GM12878 (cell line): ENCODE measurements at regions not wholly inside any gene's neighbourhood (a gene's known extent, or its start where the extent isn't known, plus 50 kb on each side); places are given as distances from the start of the nearest gene placed in this dataset.

Experiments
- CBX5 ChIP-seq: sonication (generic); IDR thresholded peaks from 2 replicates; pipeline ENCODE4 v1.6.1; 2016; ENCODE audit warnings: low read depth, moderate library complexity, mild to moderate bottlenecking, inconsistent platforms
- CTCF ChIP-seq, 3 experiments: IDR thresholded peaks in 2 of 3; conservative IDR thresholded peaks in 1 of 3; 2 replicates each; pipeline ENCODE4 v1.5.1; 2011; ENCODE audit warnings: low read depth in 3 of 3, low read length in 3 of 3, mild to moderate bottlenecking in 3 of 3, control low read depth in 2 of 3, moderate library complexity in 2 of 3, inconsistent platforms in 1 of 3, mixed read lengths in 1 of 3; ENCODE audit not compliant: control insufficient read depth in 2 of 3, insufficient read depth in 1 of 3; ENCODE audit errors: extremely low read depth in 1 of 3
- EP300 ChIP-seq, 2 experiments: fragments of 150-350 bp in 1 of 2; IDR thresholded peaks; 2 replicates each; pipeline ENCODE4 v1.6.1; 2011 to 2012; ENCODE audit warnings: low read depth in 2 of 2, low read length in 2 of 2, borderline replicate concordance in 1 of 2, improper control_type of control experiment in 1 of 2, inconsistent platforms in 1 of 2; ENCODE audit not compliant: control insufficient read depth in 1 of 2
- FOXM1 ChIP-seq: IDR thresholded peaks from 2 replicates; pipeline ENCODE4 v1.6.1; 2012; ENCODE audit warnings: low read depth, mild to moderate bottlenecking, inconsistent platforms, low read length, moderate library complexity
- GABPA ChIP-seq: IDR thresholded peaks from 2 replicates; pipeline ENCODE4 v1.6.1; 2014; ENCODE audit warnings: antibody characterized with exemption, low read depth, mild to moderate bottlenecking, inconsistent platforms
- HDAC6 ChIP-seq: fragments of 200-600 bp; sonication (generic); IDR thresholded peaks from one replicate; pipeline ENCODE4 v1.8.0; 2017; ENCODE audit warnings: antibody characterized with exemption; ENCODE audit not compliant: unreplicated experiment
- KDM1A ChIP-seq: fragments of 200-600 bp; sonication (generic); IDR thresholded peaks from 2 replicates; pipeline ENCODE4 v1.6.1; 2016; ENCODE audit warnings: borderline replicate concordance
- MAX ChIP-seq: IDR thresholded peaks from 2 replicates; pipeline ENCODE4 v1.6.1; 2012; ENCODE audit warnings: low read depth, low read length, improper control_type of control experiment
- MTA2 ChIP-seq: fragments of 450-650 bp; IDR thresholded peaks from 2 replicates; pipeline ENCODE4 v1.6.1; 2016; ENCODE audit warnings: low read depth, mild to moderate bottlenecking, moderate library complexity
- NR2C2 ChIP-seq: IDR thresholded peaks from 2 replicates; pipeline ENCODE4 v1.6.1; 2011; ENCODE audit warnings: borderline replicate concordance, low read depth; ENCODE audit not compliant: control insufficient read depth, insufficient read length
- POLR2AphosphoS2 ChIP-seq: IDR thresholded peaks from 2 replicates; pipeline ENCODE4 v1.6.1; 2011; ENCODE audit warnings: low read depth, mild to moderate bottlenecking, low read length, improper control_type of control experiment, moderate library complexity
- TF ChIP-seq, protein P1 (sequence below): IDR thresholded peaks from 2 replicates; pipeline ENCODE4 v1.6.1; 2012; ENCODE audit warnings: mild to moderate bottlenecking, low read depth, low read length
- TF ChIP-seq, protein P2 (sequence below): fragments of 450-650 bp; formaldehyde crosslinking; IDR thresholded peaks from 2 replicates; pipeline ENCODE4 v1.5.0; 2022; ENCODE audit warnings: mild to moderate bottlenecking, missing genetic modification characterization

GRCh38 chr16:22754577-22754976 is 59.4 kb upstream of the HS3ST2 start:
- TF ChIP-seq EP300 (IDR thresholded peaks at IDR 0.05; ENCODE audit: borderline replicate concordance in 1 of 2, control insufficient read depth in 1 of 2, low read depth in 2 of 2, low read length in 2 of 2) (no peak), CTCF (IDR thresholded peaks at IDR 0.05 in 2 of 3, conservative IDR thresholded peaks at IDR 0.05 in 1 of 3; ENCODE audit: control insufficient read depth in 2 of 3, extremely low read depth in 1 of 3, insufficient read depth in 1 of 3, low read depth in 3 of 3, low read length in 3 of 3) (no peak), GABPA (no peak), CBX5 (no peak), HDAC6 (no peak), NR2C2 (no peak), KDM1A (no peak), MAX (no peak), MTA2 (no peak), POLR2AphosphoS2 (no peak), FOXM1 (no peak)
- TF ChIP-seq, protein P1, sequence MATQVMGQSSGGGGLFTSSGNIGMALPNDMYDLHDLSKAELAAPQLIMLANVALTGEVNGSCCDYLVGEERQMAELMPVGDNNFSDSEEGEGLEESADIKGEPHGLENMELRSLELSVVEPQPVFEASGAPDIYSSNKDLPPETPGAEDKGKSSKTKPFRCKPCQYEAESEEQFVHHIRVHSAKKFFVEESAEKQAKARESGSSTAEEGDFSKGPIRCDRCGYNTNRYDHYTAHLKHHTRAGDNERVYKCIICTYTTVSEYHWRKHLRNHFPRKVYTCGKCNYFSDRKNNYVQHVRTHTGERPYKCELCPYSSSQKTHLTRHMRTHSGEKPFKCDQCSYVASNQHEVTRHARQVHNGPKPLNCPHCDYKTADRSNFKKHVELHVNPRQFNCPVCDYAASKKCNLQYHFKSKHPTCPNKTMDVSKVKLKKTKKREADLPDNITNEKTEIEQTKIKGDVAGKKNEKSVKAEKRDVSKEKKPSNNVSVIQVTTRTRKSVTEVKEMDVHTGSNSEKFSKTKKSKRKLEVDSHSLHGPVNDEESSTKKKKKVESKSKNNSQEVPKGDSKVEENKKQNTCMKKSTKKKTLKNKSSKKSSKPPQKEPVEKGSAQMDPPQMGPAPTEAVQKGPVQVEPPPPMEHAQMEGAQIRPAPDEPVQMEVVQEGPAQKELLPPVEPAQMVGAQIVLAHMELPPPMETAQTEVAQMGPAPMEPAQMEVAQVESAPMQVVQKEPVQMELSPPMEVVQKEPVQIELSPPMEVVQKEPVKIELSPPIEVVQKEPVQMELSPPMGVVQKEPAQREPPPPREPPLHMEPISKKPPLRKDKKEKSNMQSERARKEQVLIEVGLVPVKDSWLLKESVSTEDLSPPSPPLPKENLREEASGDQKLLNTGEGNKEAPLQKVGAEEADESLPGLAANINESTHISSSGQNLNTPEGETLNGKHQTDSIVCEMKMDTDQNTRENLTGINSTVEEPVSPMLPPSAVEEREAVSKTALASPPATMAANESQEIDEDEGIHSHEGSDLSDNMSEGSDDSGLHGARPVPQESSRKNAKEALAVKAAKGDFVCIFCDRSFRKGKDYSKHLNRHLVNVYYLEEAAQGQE = no peak
- TF ChIP-seq, protein P2, sequence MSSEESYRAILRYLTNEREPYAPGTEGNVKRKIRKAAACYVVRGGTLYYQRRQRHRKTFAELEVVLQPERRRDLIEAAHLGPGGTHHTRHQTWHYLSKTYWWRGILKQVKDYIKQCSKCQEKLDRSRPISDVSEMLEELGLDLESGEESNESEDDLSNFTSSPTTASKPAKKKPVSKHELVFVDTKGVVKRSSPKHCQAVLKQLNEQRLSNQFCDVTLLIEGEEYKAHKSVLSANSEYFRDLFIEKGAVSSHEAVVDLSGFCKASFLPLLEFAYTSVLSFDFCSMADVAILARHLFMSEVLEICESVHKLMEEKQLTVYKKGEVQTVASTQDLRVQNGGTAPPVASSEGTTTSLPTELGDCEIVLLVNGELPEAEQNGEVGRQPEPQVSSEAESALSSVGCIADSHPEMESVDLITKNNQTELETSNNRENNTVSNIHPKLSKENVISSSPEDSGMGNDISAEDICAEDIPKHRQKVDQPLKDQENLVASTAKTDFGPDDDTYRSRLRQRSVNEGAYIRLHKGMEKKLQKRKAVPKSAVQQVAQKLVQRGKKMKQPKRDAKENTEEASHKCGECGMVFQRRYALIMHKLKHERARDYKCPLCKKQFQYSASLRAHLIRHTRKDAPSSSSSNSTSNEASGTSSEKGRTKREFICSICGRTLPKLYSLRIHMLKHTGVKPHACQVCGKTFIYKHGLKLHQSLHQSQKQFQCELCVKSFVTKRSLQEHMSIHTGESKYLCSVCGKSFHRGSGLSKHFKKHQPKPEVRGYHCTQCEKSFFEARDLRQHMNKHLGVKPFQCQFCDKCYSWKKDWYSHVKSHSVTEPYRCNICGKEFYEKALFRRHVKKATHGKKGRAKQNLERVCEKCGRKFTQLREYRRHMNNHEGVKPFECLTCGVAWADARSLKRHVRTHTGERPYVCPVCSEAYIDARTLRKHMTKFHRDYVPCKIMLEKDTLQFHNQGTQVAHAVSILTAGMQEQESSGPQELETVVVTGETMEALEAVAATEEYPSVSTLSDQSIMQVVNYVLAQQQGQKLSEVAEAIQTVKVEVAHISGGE (CRISPR knock-in tag) = no peak
